PFSK-1 (cell line): ENCODE measurements at regions not wholly inside any gene's neighbourhood (a gene's known extent, or its start where the extent isn't known, plus 50 kb on each side); places are given as distances from the start of the nearest gene placed in this dataset.

ENCODE experiments used
- FOXP2 ChIP-seq: optimal IDR thresholded peaks from 2 replicates; pipeline ENCODE3; 2011; ENCODE audit warnings: borderline replicate concordance, control low read depth, inconsistent platforms; ENCODE audit not compliant: insufficient read depth; ENCODE audit errors: extremely low read length, extremely low read depth
- POLR2AphosphoS5 ChIP-seq: IDR thresholded peaks from 2 replicates; pipeline ENCODE4 v1.6.1; 2012; ENCODE audit warnings: low read depth, mild to moderate bottlenecking, control low read depth, low read length, moderate library complexity
- REST ChIP-seq, 2 experiments: IDR thresholded peaks; 2 replicates each; pipeline versions ENCODE4 v1.6.1 to v1.8.0; 2011 to 2012; ENCODE audit warnings: low read depth in 2 of 2, low read length in 2 of 2, control low read depth in 1 of 2, inconsistent platforms in 1 of 2, mild to moderate bottlenecking in 1 of 2, moderate library complexity in 1 of 2; ENCODE audit not compliant: insufficient read depth in 1 of 2
- SIN3A ChIP-seq: IDR thresholded peaks from 2 replicates; pipeline ENCODE4 v1.6.1; 2012; ENCODE audit warnings: mild to moderate bottlenecking, low read length, moderate library complexity, borderline replicate concordance; ENCODE audit not compliant: insufficient read depth
- TAF1 ChIP-seq: IDR thresholded peaks from 2 replicates; pipeline ENCODE4 v1.6.1; 2012; ENCODE audit warnings: low read length, control low read depth, borderline replicate concordance; ENCODE audit not compliant: insufficient read depth

GRCh38 chr7:128188396-128189230 lies 52.5 kb upstream of the LEP start:
- TF ChIP-seq REST (IDR thresholded peaks at IDR 0.05; ENCODE audit: insufficient read depth in 1 of 2, low read depth in 2 of 2, low read length in 2 of 2) (no peak), FOXP2 (no peak), TAF1 (no peak), SIN3A (no peak), POLR2AphosphoS5 (no peak)

GRCh38 chr7:128189231-128189930 lies 51.7 kb upstream of the LEP start:
- TF ChIP-seq POLR2AphosphoS5 = no peak
- no peak for TF ChIP-seq FOXP2
- no peak for TF ChIP-seq REST (IDR thresholded peaks at IDR 0.05; ENCODE audit: insufficient read depth in 1 of 2, low read depth in 2 of 2, low read length in 2 of 2)
- TF ChIP-seq SIN3A = no peak
- TF ChIP-seq TAF1 = no peak

- TF ChIP-seq TAF1 = no peak
- TF ChIP-seq SIN3A = no peak
- TF ChIP-seq POLR2AphosphoS5 = no peak
- no peak for TF ChIP-seq REST (IDR thresholded peaks at IDR 0.05; ENCODE audit: insufficient read depth in 1 of 2, low read depth in 2 of 2, low read length in 2 of 2)
- no peak for TF ChIP-seq FOXP2
These were observed 50.9 kb upstream of the LEP start for GRCh38 chr7:128190051-128190647.

GRCh38 chr7:128191136-128191844 lies 49.8 kb upstream of the LEP start:
- TF ChIP-seq POLR2AphosphoS5 (no peak), TAF1 (no peak), FOXP2 (no peak), SIN3A (no peak), REST (IDR thresholded peaks at IDR 0.05; ENCODE audit: insufficient read depth in 1 of 2, low read depth in 2 of 2, low read length in 2 of 2) (no peak)
